ENCODE measurements at regions not wholly inside any gene's neighbourhood (a gene's known extent, or its start where the extent isn't known, plus 50 kb on each side); places are given as distances from the start of the nearest gene placed in this dataset.

DNA sequence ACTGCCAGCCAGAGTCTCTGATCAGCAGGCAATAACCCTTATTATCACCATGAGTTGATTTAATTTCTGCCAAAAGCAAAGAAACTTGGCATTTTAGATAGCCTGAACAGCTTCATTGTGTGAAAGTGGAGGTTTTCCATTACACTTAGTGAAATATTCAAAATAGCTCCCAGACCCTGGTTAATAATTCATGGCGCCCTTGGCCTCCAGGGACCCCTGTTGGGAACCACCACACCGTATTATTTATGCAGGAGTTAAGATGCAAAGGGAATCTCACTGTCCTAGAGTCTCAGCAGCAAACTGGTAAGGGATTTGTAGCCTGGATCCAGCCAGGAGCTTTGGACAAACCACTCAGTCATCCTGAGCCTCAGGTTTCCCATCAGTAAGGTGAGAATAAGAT lies 110.0 kb upstream of the PABPC3 start:
- TF ChIP-seq ZNF70 (CRISPR knock-in tag; IDR thresholded peaks at IDR 0.05) (no peak), ZC3H10 (CRISPR knock-in tag; IDR thresholded peaks at IDR 0.05) (no peak), RARB (CRISPR knock-in tag; IDR thresholded peaks at IDR 0.05) (no peak), ARNTL (CRISPR knock-in tag; IDR thresholded peaks at IDR 0.05; ENCODE audit: borderline replicate concordance, low read depth) (no peak), ZFP3 (CRISPR knock-in tag; IDR thresholded peaks at IDR 0.05) (no peak), ZFP30 (CRISPR knock-in tag; IDR thresholded peaks at IDR 0.05) (no peak), ZNF8 (CRISPR knock-in tag; IDR thresholded peaks at IDR 0.05) (no peak), PPARA (CRISPR knock-in tag; IDR thresholded peaks at IDR 0.05; ENCODE audit: borderline replicate concordance) (no peak)
- TF ChIP-seq, protein P1, sequence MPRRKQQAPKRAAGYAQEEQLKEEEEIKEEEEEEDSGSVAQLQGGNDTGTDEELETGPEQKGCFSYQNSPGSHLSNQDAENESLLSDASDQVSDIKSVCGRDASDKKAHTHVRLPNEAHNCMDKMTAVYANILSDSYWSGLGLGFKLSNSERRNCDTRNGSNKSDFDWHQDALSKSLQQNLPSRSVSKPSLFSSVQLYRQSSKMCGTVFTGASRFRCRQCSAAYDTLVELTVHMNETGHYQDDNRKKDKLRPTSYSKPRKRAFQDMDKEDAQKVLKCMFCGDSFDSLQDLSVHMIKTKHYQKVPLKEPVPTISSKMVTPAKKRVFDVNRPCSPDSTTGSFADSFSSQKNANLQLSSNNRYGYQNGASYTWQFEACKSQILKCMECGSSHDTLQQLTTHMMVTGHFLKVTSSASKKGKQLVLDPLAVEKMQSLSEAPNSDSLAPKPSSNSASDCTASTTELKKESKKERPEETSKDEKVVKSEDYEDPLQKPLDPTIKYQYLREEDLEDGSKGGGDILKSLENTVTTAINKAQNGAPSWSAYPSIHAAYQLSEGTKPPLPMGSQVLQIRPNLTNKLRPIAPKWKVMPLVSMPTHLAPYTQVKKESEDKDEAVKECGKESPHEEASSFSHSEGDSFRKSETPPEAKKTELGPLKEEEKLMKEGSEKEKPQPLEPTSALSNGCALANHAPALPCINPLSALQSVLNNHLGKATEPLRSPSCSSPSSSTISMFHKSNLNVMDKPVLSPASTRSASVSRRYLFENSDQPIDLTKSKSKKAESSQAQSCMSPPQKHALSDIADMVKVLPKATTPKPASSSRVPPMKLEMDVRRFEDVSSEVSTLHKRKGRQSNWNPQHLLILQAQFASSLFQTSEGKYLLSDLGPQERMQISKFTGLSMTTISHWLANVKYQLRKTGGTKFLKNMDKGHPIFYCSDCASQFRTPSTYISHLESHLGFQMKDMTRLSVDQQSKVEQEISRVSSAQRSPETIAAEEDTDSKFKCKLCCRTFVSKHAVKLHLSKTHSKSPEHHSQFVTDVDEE (CRISPR knock-in tag; IDR thresholded peaks at IDR 0.05): no peak
- TF ChIP-seq, protein P2, sequence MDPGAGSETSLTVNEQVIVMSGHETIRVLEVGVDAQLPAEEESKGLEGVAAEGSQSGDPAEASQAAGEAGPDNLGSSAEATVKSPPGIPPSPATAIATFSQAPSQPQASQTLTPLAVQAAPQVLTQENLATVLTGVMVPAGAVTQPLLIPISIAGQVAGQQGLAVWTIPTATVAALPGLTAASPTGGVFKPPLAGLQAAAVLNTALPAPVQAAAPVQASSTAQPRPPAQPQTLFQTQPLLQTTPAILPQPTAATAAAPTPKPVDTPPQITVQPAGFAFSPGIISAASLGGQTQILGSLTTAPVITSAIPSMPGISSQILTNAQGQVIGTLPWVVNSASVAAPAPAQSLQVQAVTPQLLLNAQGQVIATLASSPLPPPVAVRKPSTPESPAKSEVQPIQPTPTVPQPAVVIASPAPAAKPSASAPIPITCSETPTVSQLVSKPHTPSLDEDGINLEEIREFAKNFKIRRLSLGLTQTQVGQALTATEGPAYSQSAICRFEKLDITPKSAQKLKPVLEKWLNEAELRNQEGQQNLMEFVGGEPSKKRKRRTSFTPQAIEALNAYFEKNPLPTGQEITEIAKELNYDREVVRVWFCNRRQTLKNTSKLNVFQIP (CRISPR knock-in tag; IDR thresholded peaks at IDR 0.05; ENCODE audit: borderline replicate concordance, low read depth): no peak
- TF ChIP-seq, protein P3, sequence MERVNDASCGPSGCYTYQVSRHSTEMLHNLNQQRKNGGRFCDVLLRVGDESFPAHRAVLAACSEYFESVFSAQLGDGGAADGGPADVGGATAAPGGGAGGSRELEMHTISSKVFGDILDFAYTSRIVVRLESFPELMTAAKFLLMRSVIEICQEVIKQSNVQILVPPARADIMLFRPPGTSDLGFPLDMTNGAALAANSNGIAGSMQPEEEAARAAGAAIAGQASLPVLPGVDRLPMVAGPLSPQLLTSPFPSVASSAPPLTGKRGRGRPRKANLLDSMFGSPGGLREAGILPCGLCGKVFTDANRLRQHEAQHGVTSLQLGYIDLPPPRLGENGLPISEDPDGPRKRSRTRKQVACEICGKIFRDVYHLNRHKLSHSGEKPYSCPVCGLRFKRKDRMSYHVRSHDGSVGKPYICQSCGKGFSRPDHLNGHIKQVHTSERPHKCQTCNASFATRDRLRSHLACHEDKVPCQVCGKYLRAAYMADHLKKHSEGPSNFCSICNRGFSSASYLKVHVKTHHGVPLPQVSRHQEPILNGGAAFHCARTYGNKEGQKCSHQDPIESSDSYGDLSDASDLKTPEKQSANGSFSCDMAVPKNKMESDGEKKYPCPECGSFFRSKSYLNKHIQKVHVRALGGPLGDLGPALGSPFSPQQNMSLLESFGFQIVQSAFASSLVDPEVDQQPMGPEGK (CRISPR knock-in tag; IDR thresholded peaks at IDR 0.05; ENCODE audit: borderline replicate concordance): no peak
- TF ChIP-seq, protein P4, sequence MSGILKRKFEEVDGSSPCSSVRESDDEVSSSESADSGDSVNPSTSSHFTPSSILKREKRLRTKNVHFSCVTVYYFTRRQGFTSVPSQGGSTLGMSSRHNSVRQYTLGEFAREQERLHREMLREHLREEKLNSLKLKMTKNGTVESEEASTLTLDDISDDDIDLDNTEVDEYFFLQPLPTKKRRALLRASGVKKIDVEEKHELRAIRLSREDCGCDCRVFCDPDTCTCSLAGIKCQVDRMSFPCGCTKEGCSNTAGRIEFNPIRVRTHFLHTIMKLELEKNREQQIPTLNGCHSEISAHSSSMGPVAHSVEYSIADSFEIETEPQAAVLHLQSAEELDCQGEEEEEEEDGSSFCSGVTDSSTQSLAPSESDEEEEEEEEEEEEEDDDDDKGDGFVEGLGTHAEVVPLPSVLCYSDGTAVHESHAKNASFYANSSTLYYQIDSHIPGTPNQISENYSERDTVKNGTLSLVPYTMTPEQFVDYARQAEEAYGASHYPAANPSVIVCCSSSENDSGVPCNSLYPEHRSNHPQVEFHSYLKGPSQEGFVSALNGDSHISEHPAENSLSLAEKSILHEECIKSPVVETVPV (CRISPR knock-in tag; IDR thresholded peaks at IDR 0.05): no peak

All from SK-N-SH treated with all-trans-retinoic acid at 6 μM for 48 hours (cell line).